Upper lobe of right lung (tissue), 1 donor: ENCODE measurements at regions not wholly inside any gene's neighbourhood (a gene's known extent, or its start where the extent isn't known, plus 50 kb on each side); places are given as distances from the start of the nearest gene placed in this dataset.

Experiments used
- ATAC-seq: fragments of 200-7000 bp; cut with Tn5 transposase; one replicate; pipeline ENCODE4 v1.9.1; 2020; ENCODE audit warnings: mild to moderate bottlenecking, moderate library complexity
- DNase-seq: peaks from one replicate; pipeline ENCODE4 v3.0.0-alpha.2; 2020
- H3K27ac ChIP-seq: fragments of 200-600 bp; one replicate; pipeline ENCODE4 v1.8.0; 2022
- H3K27me3 ChIP-seq: fragments of 200-600 bp; one replicate; pipeline ENCODE4 v1.8.0; 2022; ENCODE audit warnings: mild to moderate bottlenecking
- H3K36me3 ChIP-seq: fragments of 200-600 bp; one replicate; pipeline ENCODE4 v1.8.0; 2022
- H3K4me1 ChIP-seq: fragments of 200-600 bp; one replicate; pipeline ENCODE4 v1.8.0; 2022
- H3K4me3 ChIP-seq: fragments of 200-600 bp; one replicate; pipeline ENCODE4 v1.8.0; 2022; ENCODE audit warnings: mild to moderate bottlenecking
- H3K9me3 ChIP-seq: fragments of 200-600 bp; one replicate; pipeline ENCODE4 v1.8.0; 2022
- CTCF ChIP-seq: fragments of 200-600 bp; IDR thresholded peaks from one replicate; pipeline ENCODE4 v1.8.0; 2022; ENCODE audit warnings: antibody characterized with exemption
- intact Hi-C: fragments of 100-400 bp; cut with DNase I; formaldehyde crosslinking; loops from one replicate; pipeline ENCODE4 v1.11.0; 2022
- donor health status: DM: no; HTN: yes; CAD: no; lungs with severe emphysema.

- no peak for TF ChIP-seq CTCF
- H3K4me1 ChIP-seq = peaks cover 18% of the 10 kb centered on the region
- DNase-seq (no peak), ATAC-seq (no peak)
- no peak overlapping the region for H3K27ac ChIP-seq
- intact Hi-C loops = no loop called here
- H3K36me3 ChIP-seq = no peaks in the 10 kb centered on the region
- no peaks in the 10 kb centered on the region for H3K27me3 ChIP-seq
- H3K4me3 ChIP-seq = no peak overlapping the region
- no peaks in the 10 kb centered on the region for H3K9me3 ChIP-seq
Measured at GRCh38 chr10:3889961-3890522, 105.0 kb upstream of the KLF6 start.

GRCh38 chr10:3887885-3888476 is 103.0 kb upstream of the KLF6 start:
- DNase-seq = no peak
- H3K4me3 ChIP-seq = no peak overlapping the region
- H3K9me3 ChIP-seq = no peaks in the 10 kb centered on the region
- H3K36me3 ChIP-seq = no peaks in the 10 kb centered on the region
- H3K27ac ChIP-seq = peak overlapping the region; percentile 67
- peak; percentile 73 for ATAC-seq
- intact Hi-C loops = no loop called here
- TF ChIP-seq CTCF = no peak
- H3K4me1 ChIP-seq = peaks cover 18% of the 10 kb centered on the region
- no peaks in the 10 kb centered on the region for H3K27me3 ChIP-seq

GRCh38 chr10:3887404-3887803 is 102.4 kb upstream of the KLF6 start:
- ATAC-seq (no peak), DNase-seq (no peak)
- Histone ChIP-seq H3K27ac (peak overlapping the region; percentile 67), H3K4me3 (no peak overlapping the region), H3K36me3 (no peaks in the 10 kb centered on the region), H3K4me1 (peaks cover 18% of the 10 kb centered on the region), H3K9me3 (no peaks in the 10 kb centered on the region), H3K27me3 (no peaks in the 10 kb centered on the region)
- intact Hi-C loops = no loop called here
- no peak for TF ChIP-seq CTCF

- Histone ChIP-seq H3K4me1 (peaks cover 18% of the 10 kb centered on the region), H3K4me3 (no peak overlapping the region), H3K36me3 (no peaks in the 10 kb centered on the region), H3K27ac (peak overlapping the region; percentile 67), H3K27me3 (no peaks in the 10 kb centered on the region), H3K9me3 (no peaks in the 10 kb centered on the region)
- DNase-seq = no peak
- intact Hi-C loops = no loop called here
- no peak for TF ChIP-seq CTCF
- ATAC-seq = peak; percentile 61
Measured at GRCh38 chr10:3886641-3887251, 101.7 kb upstream of the KLF6 start.

- intact Hi-C loops = no loop called here
- H3K27ac ChIP-seq = peak overlapping the region; percentile 67
- no peak for TF ChIP-seq CTCF
- H3K9me3 ChIP-seq = no peaks in the 10 kb centered on the region
- no peak overlapping the region for H3K4me3 ChIP-seq
- H3K4me1 ChIP-seq = peaks cover 18% of the 10 kb centered on the region
- H3K36me3 ChIP-seq = no peaks in the 10 kb centered on the region
- no peaks in the 10 kb centered on the region for H3K27me3 ChIP-seq
- peak; percentile 73 for DNase-seq
- ATAC-seq = peak; percentile 51
Measured at GRCh38 chr10:3886191-3886590, 101.2 kb upstream of the KLF6 start.
